Loucy (cell line): ENCODE measurements at regions not wholly inside any gene's neighbourhood (a gene's known extent, or its start where the extent isn't known, plus 50 kb on each side); places are given as distances from the start of the nearest gene placed in this dataset.

Source experiments
- H2AFZ ChIP-seq: fragments of 200-600 bp; sonication (generic); 2 replicates; pipeline ENCODE4 v1.6.0; 2016; ENCODE audit warnings: antibody characterized with exemption, mild to moderate bottlenecking, low read length, moderate library complexity
- H3F3A ChIP-seq: fragments of 200-600 bp; 2 replicates; pipeline ENCODE4 v1.6.0; 2016; ENCODE audit warnings: antibody characterized with exemption, low read depth, mild to moderate bottlenecking
- H3K27me3 ChIP-seq: fragments of 200-600 bp; sonication (generic); 2 replicates; pipeline ENCODE4 v1.6.1; 2014; ENCODE audit warnings: low read length, mild to moderate bottlenecking; ENCODE audit not compliant: insufficient read depth, poor library complexity, severe bottlenecking
- H3K36me3 ChIP-seq: fragments of 200-600 bp; sonication (generic); 2 replicates; pipeline ENCODE4 v1.6.1; 2016; ENCODE audit warnings: low read length; ENCODE audit not compliant: insufficient read depth
- H3K4me1 ChIP-seq: fragments of 200-600 bp; sonication (generic); 2 replicates; pipeline ENCODE4 v1.5.1; 2014; ENCODE audit warnings: low read length, mild to moderate bottlenecking; ENCODE audit not compliant: insufficient read depth, poor library complexity, severe bottlenecking
- H3K4me2 ChIP-seq: fragments of 200-600 bp; sonication (generic); 2 replicates; pipeline ENCODE4 v1.6.0; 2014; ENCODE audit warnings: antibody characterized with exemption, low read length, low read depth, mild to moderate bottlenecking; ENCODE audit not compliant: poor library complexity, severe bottlenecking
- H3K4me3 ChIP-seq: fragments of 200-600 bp; sonication (generic); 2 replicates; pipeline ENCODE4 v1.5.1; 2014; ENCODE audit warnings: low read length, mild to moderate bottlenecking, mixed read lengths; ENCODE audit not compliant: poor library complexity, severe bottlenecking
- H3K79me2 ChIP-seq: fragments of 200-600 bp; sonication (generic); 2 replicates; pipeline ENCODE4 v1.6.1; 2014; ENCODE audit warnings: low read length; ENCODE audit not compliant: insufficient read depth
- H3K9ac ChIP-seq: fragments of 200-600 bp; sonication (generic); 2 replicates; pipeline ENCODE4 v1.6.0; 2014; ENCODE audit warnings: mild to moderate bottlenecking, low read depth, low read length, moderate library complexity; ENCODE audit not compliant: poor library complexity, severe bottlenecking
- H3K9me2 ChIP-seq: fragments of 200-600 bp; sonication (generic); replicated peaks from 2 replicates; pipeline ENCODE4 v1.6.1; 2016; ENCODE audit warnings: low read depth, low read length, mixed read lengths
- H3K9me3 ChIP-seq: fragments of 200-600 bp; sonication (generic); 2 replicates; pipeline ENCODE4 v1.6.1; 2014; ENCODE audit warnings: mild to moderate bottlenecking, antibody characterized with exemption, low read length, low read depth; ENCODE audit not compliant: insufficient read depth
- H4K20me1 ChIP-seq: fragments of 200-600 bp; sonication (generic); 2 replicates; pipeline ENCODE4 v1.6.0; 2014; ENCODE audit warnings: antibody characterized with exemption, low read length, mild to moderate bottlenecking; ENCODE audit not compliant: insufficient read depth, poor library complexity, severe bottlenecking
- CTCF ChIP-seq: fragments of 200-600 bp; sonication (generic); conservative IDR thresholded peaks from 2 replicates; pipeline ENCODE4 v1.5.1; 2014; ENCODE audit warnings: mild to moderate bottlenecking, antibody characterized with exemption, low read length
- EZH2phosphoT487 ChIP-seq: fragments of 200-600 bp; IDR thresholded peaks from 2 replicates; pipeline ENCODE4 v1.6.1; 2018; ENCODE audit warnings: antibody characterized with exemption, mild to moderate bottlenecking, moderate library complexity, borderline replicate concordance

GRCh38 chr7:22879709-22880306 lies 57.2 kb upstream of the TOMM7 start:
- H3K9ac ChIP-seq, result no peak overlapping the region
- H3K4me2 ChIP-seq, result no peak overlapping the region
- H3K4me3 ChIP-seq, result no peak overlapping the region
- no peak for TF ChIP-seq EZH2phosphoT487
- H3K9me2 ChIP-seq, result no peaks in the 10 kb centered on the region
- no peaks in the 10 kb centered on the region for H3F3A ChIP-seq
- H3K9me3 ChIP-seq, result no peaks in the 10 kb centered on the region
- no peaks in the 10 kb centered on the region for H3K36me3 ChIP-seq
- H2AFZ ChIP-seq, result no peak overlapping the region
- no peaks in the 10 kb centered on the region for H3K4me1 ChIP-seq
- no peaks in the 10 kb centered on the region for H4K20me1 ChIP-seq
- H3K79me2 ChIP-seq, result no peaks in the 10 kb centered on the region
- no peaks in the 10 kb centered on the region for H3K27me3 ChIP-seq

- Histone ChIP-seq H3K9ac (no peak overlapping the region), H3F3A (no peaks in the 10 kb centered on the region), H3K9me3 (no peaks in the 10 kb centered on the region), H3K27me3 (no peaks in the 10 kb centered on the region), H3K4me2 (no peak overlapping the region), H3K4me1 (no peaks in the 10 kb centered on the region), H2AFZ (no peak overlapping the region), H3K9me2 (no peaks in the 10 kb centered on the region), H3K36me3 (no peaks in the 10 kb centered on the region), H4K20me1 (no peaks in the 10 kb centered on the region), H3K79me2 (no peaks in the 10 kb centered on the region), H3K4me3 (no peak overlapping the region)
- no peak for TF ChIP-seq EZH2phosphoT487
- no peak for TF ChIP-seq CTCF
Measured at GRCh38 chr7:22879280-22879679, 56.6 kb upstream of the TOMM7 start.

- H3K9me3 ChIP-seq, result no peaks in the 10 kb centered on the region
- H3K4me2 ChIP-seq, result no peak overlapping the region
- TF ChIP-seq EZH2phosphoT487 (no peak), CTCF (no peak)
- no peaks in the 10 kb centered on the region for H3K79me2 ChIP-seq
- H3K4me3 ChIP-seq, result no peak overlapping the region
- H3K9ac ChIP-seq, result no peak overlapping the region
- no peaks in the 10 kb centered on the region for H4K20me1 ChIP-seq
- H3K27me3 ChIP-seq, result no peaks in the 10 kb centered on the region
- no peaks in the 10 kb centered on the region for H3K36me3 ChIP-seq
- H3K9me2 ChIP-seq, result no peaks in the 10 kb centered on the region
- H3K4me1 ChIP-seq, result no peaks in the 10 kb centered on the region
- no peak overlapping the region for H2AFZ ChIP-seq
- H3F3A ChIP-seq, result no peaks in the 10 kb centered on the region
Measured at GRCh38 chr7:22876986-22877729, 54.5 kb upstream of the TOMM7 start.

- Histone ChIP-seq H4K20me1 (no peaks in the 10 kb centered on the region), H3K36me3 (no peaks in the 10 kb centered on the region), H3K9me3 (no peaks in the 10 kb centered on the region), H3K4me2 (no peak overlapping the region), H3K9ac (no peak overlapping the region), H3K79me2 (no peaks in the 10 kb centered on the region), H3K4me1 (no peaks in the 10 kb centered on the region), H3K4me3 (no peak overlapping the region), H3F3A (no peaks in the 10 kb centered on the region), H2AFZ (no peak overlapping the region), H3K9me2 (no peaks in the 10 kb centered on the region), H3K27me3 (no peaks in the 10 kb centered on the region)
- TF ChIP-seq CTCF (no peak), EZH2phosphoT487 (no peak)
Measured at GRCh38 chr7:22875470-22875869, 52.8 kb upstream of the TOMM7 start.
